ENCODE measurements at regions not wholly inside any gene's neighbourhood (a gene's known extent, or its start where the extent isn't known, plus 50 kb on each side); places are given as distances from the start of the nearest gene placed in this dataset.

DNA sequence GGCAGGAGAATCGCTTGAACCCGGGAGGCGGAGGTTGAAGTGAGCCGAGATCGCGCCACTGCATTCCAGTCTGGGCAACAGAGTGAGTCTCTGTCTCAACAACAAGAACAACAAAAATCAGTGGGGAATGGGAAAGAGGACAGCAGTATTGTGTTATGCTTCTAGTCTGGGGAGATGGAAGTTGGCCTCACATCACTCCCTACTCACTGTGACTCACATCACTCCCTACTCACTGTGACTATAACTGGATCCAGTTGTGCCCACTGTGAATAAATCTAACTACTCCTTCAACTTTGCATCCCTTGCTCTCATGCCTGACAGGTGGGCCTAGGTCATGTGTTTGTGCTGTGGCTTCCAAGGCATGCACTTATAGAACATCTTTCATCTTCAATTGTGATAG, 285.4 kb upstream of the USP24 start:
- TF ChIP-seq ZNF416 (CRISPR knock-in tag; IDR thresholded peaks at IDR 0.05) (no peak), MAX (CRISPR knock-in tag; IDR thresholded peaks at IDR 0.05) (no peak), CTCF (IDR thresholded peaks at IDR 0.05) (no peak), IRF2 (CRISPR knock-in tag; IDR thresholded peaks at IDR 0.05; ENCODE audit: borderline replicate concordance, low read depth) (no peak), ESRRA (CRISPR knock-in tag; IDR thresholded peaks at IDR 0.05; ENCODE audit: borderline replicate concordance) (no peak), ATF3 (CRISPR knock-in tag; conservative IDR thresholded peaks at IDR 0.05) (no peak), ZNF423 (CRISPR knock-in tag; IDR thresholded peaks at IDR 0.05) (no peak), ZNF121 (CRISPR knock-in tag; IDR thresholded peaks at IDR 0.05) (no peak), ZNF138 (CRISPR knock-in tag; conservative IDR thresholded peaks at IDR 0.05) (no peak), TP53 (CRISPR knock-in tag; IDR thresholded peaks at IDR 0.05) (no peak)
- TF ChIP-seq, protein P1, sequence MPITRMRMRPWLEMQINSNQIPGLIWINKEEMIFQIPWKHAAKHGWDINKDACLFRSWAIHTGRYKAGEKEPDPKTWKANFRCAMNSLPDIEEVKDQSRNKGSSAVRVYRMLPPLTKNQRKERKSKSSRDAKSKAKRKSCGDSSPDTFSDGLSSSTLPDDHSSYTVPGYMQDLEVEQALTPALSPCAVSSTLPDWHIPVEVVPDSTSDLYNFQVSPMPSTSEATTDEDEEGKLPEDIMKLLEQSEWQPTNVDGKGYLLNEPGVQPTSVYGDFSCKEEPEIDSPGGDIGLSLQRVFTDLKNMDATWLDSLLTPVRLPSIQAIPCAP (CRISPR knock-in tag; IDR thresholded peaks at IDR 0.05) = no peak
